Karpas-422 (cell line): ENCODE measurements at regions not wholly inside any gene's neighbourhood (a gene's known extent, or its start where the extent isn't known, plus 50 kb on each side); places are given as distances from the start of the nearest gene placed in this dataset.

Experiments
- DNase-seq: peaks from one replicate; pipeline ENCODE4 v3.0.0-alpha.2; 2015
- H2AFZ ChIP-seq: fragments of 200-600 bp; sonication (generic); 2 replicates; pipeline ENCODE4 v1.6.1; 2014; ENCODE audit warnings: antibody characterized with exemption, low read length, mixed read lengths
- H3K27ac ChIP-seq: fragments of 200-600 bp; sonication (generic); 2 replicates; pipeline ENCODE4 v1.5.1; 2014; ENCODE audit warnings: mild to moderate bottlenecking, low read length, moderate library complexity
- H3K27me3 ChIP-seq: fragments of 200-600 bp; sonication (generic); 2 replicates; pipeline ENCODE4 v1.6.1; 2014; ENCODE audit warnings: low read length, mixed read lengths
- H3K36me3 ChIP-seq: fragments of 200-600 bp; sonication (generic); 2 replicates; pipeline ENCODE4 v1.6.1; 2014; ENCODE audit warnings: low read length, mixed read lengths; ENCODE audit not compliant: insufficient read depth
- H3K4me1 ChIP-seq: fragments of 200-600 bp; sonication (generic); 2 replicates; pipeline ENCODE4 v1.6.1; 2014; ENCODE audit warnings: mild to moderate bottlenecking, low read length, mixed read lengths
- H3K4me2 ChIP-seq: fragments of 200-600 bp; sonication (generic); 2 replicates; pipeline ENCODE4 v1.6.1; 2014; ENCODE audit warnings: low read length, low read depth, mild to moderate bottlenecking; ENCODE audit not compliant: poor library complexity, severe bottlenecking
- H3K4me3 ChIP-seq: fragments of 200-600 bp; sonication (generic); 2 replicates; pipeline ENCODE4 v1.5.1; 2014; ENCODE audit warnings: mild to moderate bottlenecking, antibody characterized with exemption, low read length, mixed read lengths
- H3K79me2 ChIP-seq: fragments of 200-600 bp; sonication (generic); 2 replicates; pipeline ENCODE4 v1.6.1; 2014; ENCODE audit warnings: mild to moderate bottlenecking, low read length, mixed read lengths
- H3K9ac ChIP-seq: fragments of 200-600 bp; sonication (generic); 2 replicates; pipeline ENCODE4 v1.6.0; 2014; ENCODE audit warnings: low read length
- H3K9me2 ChIP-seq: fragments of 200-600 bp; sonication (generic), shearing (Covaris generic); replicated peaks from 2 replicates; pipeline ENCODE4 v1.6.0; 2014; ENCODE audit warnings: mild to moderate bottlenecking, low read length, moderate library complexity; ENCODE audit not compliant: insufficient read depth
- H3K9me3 ChIP-seq: fragments of 300-700, 200-600 bp; sonication (generic); 2 replicates; pipeline ENCODE4 v1.6.1; 2014; ENCODE audit warnings: low read length, mixed read lengths
- H4K20me1 ChIP-seq: fragments of 200-600 bp; sonication (generic); 2 replicates; pipeline ENCODE4 v1.6.1; 2014; ENCODE audit warnings: mild to moderate bottlenecking, antibody characterized with exemption, low read length, low read depth; ENCODE audit not compliant: insufficient read depth

DNA sequence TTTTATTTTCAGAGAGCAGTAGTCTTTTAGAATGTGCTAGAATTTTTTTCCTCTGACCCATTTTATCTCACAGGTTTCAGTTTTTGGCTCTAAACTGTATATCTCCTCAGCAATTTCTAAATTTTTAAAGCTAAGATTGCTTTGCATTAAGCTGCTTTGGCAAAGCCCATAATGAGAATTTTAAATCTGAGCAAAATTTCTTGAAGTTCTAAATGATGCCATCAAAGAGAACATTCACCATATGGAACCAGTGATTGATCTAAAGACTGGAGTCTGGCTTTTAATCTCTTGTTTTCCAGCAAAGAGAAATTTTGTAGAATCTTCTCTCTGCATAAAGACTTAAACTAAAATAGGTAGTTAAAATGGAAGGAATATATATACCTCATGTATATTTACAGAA lies 313.6 kb downstream of the TBC1D32 start:
- Histone ChIP-seq H3K36me3 (no peaks in the 10 kb centered on the region), H2AFZ (no peak overlapping the region), H4K20me1 (no peaks in the 10 kb centered on the region), H3K79me2 (no peaks in the 10 kb centered on the region), H3K4me2 (no peak overlapping the region), H3K9me2 (0 out of 2 replicates have a peak, but pooled peaks cover 9% of the 10 kb centered on the region), H3K9ac (no peak overlapping the region), H3K27me3 (no peaks in the 10 kb centered on the region), H3K4me3 (no peak overlapping the region), H3K4me1 (no peaks in the 10 kb centered on the region), H3K9me3 (no peaks in the 10 kb centered on the region), H3K27ac (no peak overlapping the region)
- DNase-seq: no peak

DNA sequence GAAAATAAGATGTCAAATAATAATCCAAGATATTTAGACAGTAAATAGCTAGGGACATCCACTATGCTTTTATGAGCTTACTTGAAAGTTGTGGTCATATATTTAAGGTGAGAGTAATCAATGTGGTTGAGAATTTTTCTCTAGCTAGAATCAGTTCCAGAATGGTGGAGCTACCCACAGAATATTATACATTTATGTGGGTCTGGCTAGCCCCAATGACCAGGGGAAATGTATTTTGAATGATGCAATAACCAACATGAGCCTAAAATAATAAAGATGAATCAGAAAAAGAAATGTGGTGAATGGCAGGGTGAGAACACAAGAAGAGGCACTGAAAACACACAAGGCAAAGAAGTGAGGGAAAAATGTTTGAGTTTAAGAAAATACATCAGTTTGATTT lies 325.7 kb downstream of the TBC1D32 start:
- H4K20me1 ChIP-seq: no peaks in the 10 kb centered on the region
- no peaks in the 10 kb centered on the region for H3K36me3 ChIP-seq
- H3K4me2 ChIP-seq: no peak overlapping the region
- H3K4me3 ChIP-seq: no peak overlapping the region
- H3K9me3 ChIP-seq: no peaks in the 10 kb centered on the region
- H3K27me3 ChIP-seq: no peaks in the 10 kb centered on the region
- no peak overlapping the region for H3K9ac ChIP-seq
- H3K9me2 ChIP-seq: no peaks in the 10 kb centered on the region
- H3K79me2 ChIP-seq: no peaks in the 10 kb centered on the region
- H3K4me1 ChIP-seq: no peaks in the 10 kb centered on the region
- DNase-seq: no peak
- H2AFZ ChIP-seq: no peak overlapping the region
- no peak overlapping the region for H3K27ac ChIP-seq

DNA sequence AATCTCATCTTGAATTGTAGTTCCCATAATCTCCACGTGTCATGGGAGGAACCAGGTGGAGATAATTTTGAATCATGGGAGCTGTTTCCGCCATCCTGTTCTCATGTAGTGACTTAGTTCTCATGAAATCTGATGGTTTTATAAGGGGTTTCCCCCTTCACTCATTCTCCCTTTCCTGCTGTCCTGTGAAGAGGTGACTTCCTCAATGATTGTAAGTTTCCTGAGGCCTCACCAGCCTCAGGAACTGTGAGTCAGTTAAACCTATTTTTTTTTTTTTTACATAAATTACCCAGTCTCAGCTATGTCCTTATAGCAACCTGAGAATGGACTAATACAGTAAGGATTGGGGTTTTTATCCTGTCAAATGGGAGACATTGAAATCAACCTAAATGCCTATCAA lies 328.3 kb downstream of the TBC1D32 start:
- Histone ChIP-seq H4K20me1 (no peaks in the 10 kb centered on the region), H3K27ac (no peak overlapping the region), H3K9me3 (no peaks in the 10 kb centered on the region), H3K79me2 (no peaks in the 10 kb centered on the region), H3K36me3 (no peaks in the 10 kb centered on the region), H2AFZ (no peak overlapping the region), H3K9ac (no peak overlapping the region), H3K9me2 (no peaks in the 10 kb centered on the region), H3K27me3 (no peaks in the 10 kb centered on the region), H3K4me3 (no peak overlapping the region), H3K4me2 (no peak overlapping the region), H3K4me1 (no peaks in the 10 kb centered on the region)
- no peak for DNase-seq

DNA sequence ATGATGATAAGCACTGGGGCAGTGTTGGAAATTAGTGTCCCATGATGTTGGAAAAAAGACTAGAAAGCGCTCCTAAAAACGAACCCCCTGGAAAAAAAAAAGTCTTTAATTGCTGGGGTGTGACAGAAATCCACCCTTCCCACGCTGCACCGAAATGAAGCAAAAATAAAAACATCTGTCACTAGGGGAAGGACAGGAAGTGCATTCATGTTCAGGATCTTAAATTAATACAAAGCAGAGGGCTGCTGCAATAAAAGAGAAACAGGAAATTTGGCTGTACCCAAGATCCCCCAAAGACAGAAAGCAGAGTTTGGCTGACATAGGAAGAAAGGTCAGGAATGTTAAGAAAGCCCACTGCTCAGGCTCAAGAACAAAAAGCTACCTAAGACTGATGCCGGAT lies 333.9 kb downstream of the TBC1D32 start:
- Histone ChIP-seq H2AFZ (no peak overlapping the region), H3K4me1 (no peaks in the 10 kb centered on the region), H3K27ac (no peak overlapping the region), H3K36me3 (no peaks in the 10 kb centered on the region), H4K20me1 (no peaks in the 10 kb centered on the region), H3K9me3 (no peaks in the 10 kb centered on the region), H3K27me3 (no peaks in the 10 kb centered on the region), H3K4me3 (no peak overlapping the region), H3K4me2 (no peak overlapping the region), H3K9ac (no peak overlapping the region), H3K79me2 (no peaks in the 10 kb centered on the region), H3K9me2 (no peaks in the 10 kb centered on the region)
- DNase-seq: no peak

DNA sequence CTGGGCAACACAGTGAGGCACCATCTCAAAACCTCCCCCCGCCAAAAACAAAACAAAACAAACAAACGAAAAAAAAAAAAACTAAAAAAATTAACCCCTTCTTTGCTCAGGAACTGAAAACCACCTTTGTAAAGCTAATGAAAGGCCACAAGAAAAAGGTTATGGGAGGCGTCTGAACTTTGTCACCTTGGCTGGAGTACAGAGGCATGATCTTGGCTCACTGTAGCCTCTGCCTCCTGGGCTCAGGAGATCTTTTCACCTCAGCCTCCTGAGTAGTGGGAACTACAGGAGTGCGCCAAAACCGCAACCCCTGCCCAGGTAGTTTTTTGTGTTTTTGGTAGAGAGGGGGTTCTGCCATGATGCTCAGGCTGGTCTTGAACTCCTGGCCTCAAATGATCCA lies 337.9 kb downstream of the TBC1D32 start:
- H3K27me3 ChIP-seq: no peaks in the 10 kb centered on the region
- H3K4me2 ChIP-seq: no peak overlapping the region
- no peaks in the 10 kb centered on the region for H3K9me3 ChIP-seq

DNA sequence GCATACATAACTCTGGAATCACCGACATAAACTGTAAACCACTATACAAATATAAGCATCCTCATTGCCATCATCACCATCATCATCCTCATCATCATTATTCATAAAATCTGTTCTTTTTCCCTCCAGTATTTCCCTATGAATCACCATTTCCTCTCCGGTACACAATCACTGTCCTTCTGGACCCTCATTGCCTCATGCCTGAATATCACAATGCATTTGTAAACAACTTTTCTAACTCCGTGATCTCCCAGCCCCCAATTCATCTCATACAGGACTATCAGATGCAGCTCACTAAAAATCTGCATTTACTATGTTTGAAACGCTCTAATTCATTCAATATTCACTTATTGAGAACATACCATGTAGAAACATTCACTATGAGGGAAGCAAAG lies 339.7 kb downstream of the TBC1D32 start:
- no peak for DNase-seq
- Histone ChIP-seq H3K9me2 (no peaks in the 10 kb centered on the region), H3K9ac (no peak overlapping the region), H3K4me1 (no peaks in the 10 kb centered on the region), H3K36me3 (no peaks in the 10 kb centered on the region), H3K9me3 (no peaks in the 10 kb centered on the region), H3K27me3 (no peaks in the 10 kb centered on the region), H3K4me3 (no peak overlapping the region), H2AFZ (no peak overlapping the region), H3K27ac (no peak overlapping the region), H3K4me2 (no peak overlapping the region), H3K79me2 (no peaks in the 10 kb centered on the region), H4K20me1 (no peaks in the 10 kb centered on the region)

More for the DNA sequence above, 337.9 kb downstream of the TBC1D32 start:
- no peak for DNase-seq
- Histone ChIP-seq H3K4me3 (no peak overlapping the region), H3K27ac (no peak overlapping the region), H2AFZ (no peak overlapping the region), H3K9me2 (no peaks in the 10 kb centered on the region), H4K20me1 (no peaks in the 10 kb centered on the region), H3K79me2 (no peaks in the 10 kb centered on the region), H3K9ac (no peak overlapping the region), H3K4me1 (no peaks in the 10 kb centered on the region), H3K36me3 (no peaks in the 10 kb centered on the region)

DNA sequence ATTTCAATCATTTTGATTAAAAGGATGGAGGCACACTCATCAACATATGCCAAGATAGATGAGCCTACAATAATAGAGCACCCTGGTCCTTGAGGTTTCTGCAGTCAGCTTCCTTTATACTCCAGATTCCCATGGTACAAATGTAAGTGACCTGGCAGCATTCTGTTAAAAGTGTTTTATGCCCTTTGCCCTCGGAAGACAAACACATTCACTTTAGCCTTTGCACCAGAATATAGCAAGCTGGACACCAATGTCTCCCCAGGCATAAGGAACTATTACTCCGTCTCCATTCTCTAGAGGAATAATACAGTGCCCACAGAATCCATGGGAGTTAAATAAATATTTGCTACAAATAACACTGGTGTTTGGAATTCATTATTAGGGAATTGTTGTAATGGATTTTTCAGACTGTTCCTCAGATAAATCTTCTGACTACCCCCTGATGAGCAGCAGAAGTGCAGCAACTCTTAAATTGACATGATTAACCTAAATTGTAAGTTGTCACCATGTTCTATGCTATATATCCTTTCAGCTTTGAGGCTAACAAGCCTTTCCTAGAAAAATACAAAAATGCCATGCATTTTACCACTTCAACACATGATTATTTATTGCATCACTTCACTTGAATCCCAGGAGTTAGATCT lies 340.2 kb downstream of the TBC1D32 start:
- Histone ChIP-seq H3K4me2 (no peak overlapping the region), H4K20me1 (no peaks in the 10 kb centered on the region), H3K4me1 (no peaks in the 10 kb centered on the region), H3K9me2 (no peaks in the 10 kb centered on the region), H3K27me3 (no peaks in the 10 kb centered on the region), H3K9me3 (no peaks in the 10 kb centered on the region), H3K27ac (no peak overlapping the region), H3K36me3 (no peaks in the 10 kb centered on the region), H2AFZ (no peak overlapping the region), H3K9ac (no peak overlapping the region), H3K79me2 (no peaks in the 10 kb centered on the region), H3K4me3 (no peak overlapping the region)
- DNase-seq: no peak

DNA sequence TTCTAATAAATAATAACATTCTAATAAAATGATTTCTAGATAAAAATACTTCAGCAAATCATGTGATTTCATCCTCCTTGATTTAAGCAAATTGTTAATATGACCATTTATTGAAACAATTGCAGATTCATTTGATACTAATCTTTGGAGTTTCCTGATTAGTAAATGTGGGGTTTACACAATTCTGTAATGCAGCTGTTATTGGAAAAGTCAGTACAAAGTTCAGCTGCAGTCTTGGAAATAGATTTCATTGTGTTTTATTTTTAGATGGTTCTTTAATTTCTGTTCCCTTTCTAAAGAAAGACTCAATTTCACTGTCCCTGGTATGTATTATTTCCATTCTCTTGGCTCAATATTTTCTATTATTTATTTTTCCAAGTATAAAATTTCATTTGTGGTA lies 342.0 kb downstream of the TBC1D32 start:
- Histone ChIP-seq H3K9me2 (no peaks in the 10 kb centered on the region), H3K4me1 (no peaks in the 10 kb centered on the region), H4K20me1 (no peaks in the 10 kb centered on the region), H3K4me2 (no peak overlapping the region), H3K36me3 (no peaks in the 10 kb centered on the region), H3K27ac (no peak overlapping the region), H2AFZ (no peak overlapping the region), H3K4me3 (no peak overlapping the region), H3K27me3 (no peaks in the 10 kb centered on the region), H3K9me3 (no peaks in the 10 kb centered on the region), H3K79me2 (no peaks in the 10 kb centered on the region), H3K9ac (no peak overlapping the region)
- no peak for DNase-seq

DNA sequence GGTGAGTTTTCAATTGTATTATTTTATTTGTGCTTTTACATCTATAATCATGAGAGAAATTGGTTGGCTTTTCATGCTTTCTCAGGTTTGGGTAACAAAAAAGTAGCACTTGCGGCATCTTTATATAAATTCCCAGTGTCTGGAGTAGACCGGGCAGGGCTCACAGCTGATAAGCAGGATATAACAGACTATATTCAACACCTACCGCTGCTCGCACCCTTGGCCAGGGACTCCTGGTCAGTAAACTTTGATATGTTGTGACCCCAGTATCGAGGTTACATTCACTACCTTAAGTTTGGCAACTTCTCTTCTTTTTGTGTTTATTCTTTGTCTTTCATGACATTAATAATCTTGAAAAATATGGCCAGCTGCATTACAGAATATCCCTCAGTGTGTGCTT lies 343.4 kb downstream of the TBC1D32 start:
- no peaks in the 10 kb centered on the region for H3K4me1 ChIP-seq
- no peaks in the 10 kb centered on the region for H3K36me3 ChIP-seq
- no peaks in the 10 kb centered on the region for H4K20me1 ChIP-seq
- H3K4me3 ChIP-seq: no peak overlapping the region
- DNase-seq: no peak
- no peak overlapping the region for H2AFZ ChIP-seq
- H3K27ac ChIP-seq: no peak overlapping the region
- H3K79me2 ChIP-seq: no peaks in the 10 kb centered on the region
- H3K9me3 ChIP-seq: no peaks in the 10 kb centered on the region
- no peak overlapping the region for H3K4me2 ChIP-seq
- no peaks in the 10 kb centered on the region for H3K27me3 ChIP-seq
- H3K9me2 ChIP-seq: no peaks in the 10 kb centered on the region
- H3K9ac ChIP-seq: no peak overlapping the region
